Posterior vena cava (tissue), 2 donors: ENCODE measurements at regions not wholly inside any gene's neighbourhood (a gene's known extent, or its start where the extent isn't known, plus 50 kb on each side); places are given as distances from the start of the nearest gene placed in this dataset.
"Not testable (repeated sequence)": the region's sequence is repeated elsewhere in the genome, so short reads cannot be mapped to it uniquely, and the experiment has no call there.

Experiments
- DNase-seq: peaks from one replicate; pipeline ENCODE4 v3.0.0-alpha.2; 2020; ENCODE audit warnings: low spot score
- intact Hi-C, 2 donors: fragments of 100-400 bp; cut with DNase I; formaldehyde crosslinking; loops; one replicate each; pipeline versions ENCODE4 v1.14.1 to v1.14.2; 2022 to 2023
- donor health status: DM: yes; HTN: yes; CAD: no.
- donor health status: DM: yes; HTN: yes; CAD: no.

DNA sequence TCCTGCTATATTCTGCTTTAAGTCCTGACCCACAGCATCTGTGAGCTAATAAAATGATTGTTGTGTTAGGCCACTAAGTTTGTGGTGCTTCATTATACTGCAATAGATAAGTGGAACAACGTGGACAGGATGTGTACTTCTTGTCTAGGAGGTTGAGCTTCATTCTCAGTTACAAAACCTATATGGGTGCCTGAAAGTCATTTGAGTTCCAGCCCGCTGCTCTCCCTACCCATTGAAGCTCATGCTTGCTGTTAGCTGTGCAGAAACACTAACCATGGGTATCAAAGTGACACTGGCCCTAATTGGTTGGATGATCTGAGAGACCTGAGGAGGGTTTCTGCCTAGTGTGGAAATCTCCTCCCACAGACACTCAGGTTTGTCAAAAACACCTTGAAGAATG lies 357.2 kb downstream of the PDCD6IP start:
- intact Hi-C loops: no loop called here
- no peak for DNase-seq

DNA sequence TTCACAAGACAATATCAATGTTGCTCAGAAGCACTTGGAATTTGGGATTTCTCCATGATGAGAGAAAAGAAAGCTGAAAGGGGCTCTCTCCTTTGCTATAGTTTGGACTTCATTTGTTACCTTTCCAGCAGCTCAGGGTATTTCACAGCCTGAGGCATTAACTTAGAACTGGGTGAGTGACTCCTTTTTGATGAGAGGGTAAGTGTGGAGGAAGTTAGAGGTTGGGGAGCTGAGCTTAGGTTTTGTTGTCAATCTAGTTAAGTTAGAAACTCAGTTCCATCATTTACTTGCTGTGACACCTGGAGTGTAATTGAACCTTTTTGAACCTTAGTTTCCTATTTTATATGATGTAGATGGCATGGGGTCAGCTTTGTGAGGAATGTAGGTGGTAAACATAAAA lies 359.1 kb downstream of the PDCD6IP start:
- no peak for DNase-seq
- intact Hi-C loops: no loop called here

DNA sequence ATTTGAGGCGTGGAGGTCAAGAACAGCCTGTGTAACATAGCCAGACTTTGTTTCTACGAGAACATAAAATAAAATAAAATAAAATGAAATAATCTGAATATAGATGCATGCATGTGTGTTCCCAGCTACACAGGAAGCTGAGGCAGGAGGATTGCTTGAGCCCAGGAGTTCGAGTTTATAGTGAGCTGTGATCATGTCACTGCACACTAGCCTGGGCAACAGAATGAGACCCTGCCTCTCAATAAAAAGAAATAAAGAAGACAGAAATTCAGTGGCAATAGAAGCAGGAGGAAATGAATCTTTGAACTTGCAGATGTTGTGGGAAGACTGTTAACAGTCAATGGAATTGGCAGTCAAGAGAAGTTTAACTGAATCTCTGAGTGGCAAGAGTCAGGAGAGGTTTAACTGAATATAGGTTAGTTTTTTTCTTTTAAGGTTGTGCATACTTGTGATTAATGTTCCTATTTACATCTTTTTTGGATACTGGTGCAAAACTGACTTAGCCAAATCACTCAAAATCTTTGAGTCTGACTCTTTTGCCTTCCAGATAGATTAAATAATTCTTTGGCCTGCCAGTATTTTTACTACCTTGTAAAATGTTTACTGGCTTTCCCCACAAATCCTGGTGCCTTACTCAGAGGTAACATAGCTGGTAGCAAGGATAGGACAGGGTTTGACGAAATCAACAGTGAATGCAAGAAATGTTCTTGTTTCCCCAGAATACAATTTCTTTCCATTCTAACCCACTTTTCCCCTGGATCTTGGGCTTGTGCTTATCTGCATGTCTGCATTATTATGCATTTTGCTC lies 361.4 kb downstream of the PDCD6IP start:
- no peak for DNase-seq
- intact Hi-C loops: no loop called here

DNA sequence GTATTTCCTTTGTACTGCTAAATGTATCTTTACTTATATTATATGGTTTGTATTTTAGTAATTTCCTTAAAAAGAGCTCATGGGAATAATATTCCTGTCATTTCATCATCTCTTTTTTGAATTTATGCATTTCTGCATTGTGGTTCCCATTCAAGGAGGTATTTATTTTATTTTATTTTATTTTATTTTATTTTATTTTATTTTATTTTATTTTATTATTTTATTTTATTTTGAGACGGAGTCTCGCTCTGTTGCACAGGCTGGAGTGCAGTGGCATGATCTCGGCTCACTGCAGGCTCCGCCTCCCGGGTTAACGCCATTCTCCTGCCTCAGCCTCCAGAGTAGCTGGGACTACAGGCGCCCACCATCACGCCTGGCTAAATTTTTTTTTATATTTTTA lies 371.2 kb downstream of the PDCD6IP start:
- DNase-seq, intact Hi-C loops: not testable (repeated sequence)

DNA sequence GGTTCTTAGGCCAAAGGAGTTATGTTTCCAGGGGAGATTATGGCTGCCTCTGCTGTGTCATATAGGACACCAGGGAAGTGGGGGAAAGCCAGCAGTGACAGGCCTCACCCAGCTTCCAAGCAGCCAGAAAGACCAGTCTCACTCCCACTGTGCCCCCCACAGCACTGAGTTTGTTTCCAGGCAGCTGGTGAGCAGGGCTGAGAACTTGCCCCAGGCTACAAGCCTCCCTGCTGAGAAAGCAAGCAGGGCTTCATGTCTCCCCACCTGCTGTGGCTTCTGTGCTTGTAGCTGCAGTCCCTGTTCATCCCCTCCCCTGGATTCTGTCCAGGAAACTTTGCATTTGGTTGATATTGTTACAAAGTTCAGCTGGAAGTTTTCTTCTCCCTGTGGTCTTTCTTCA lies 376.3 kb downstream of the PDCD6IP start:
- DNase-seq: no peak
- intact Hi-C loops: no loop called here

DNA sequence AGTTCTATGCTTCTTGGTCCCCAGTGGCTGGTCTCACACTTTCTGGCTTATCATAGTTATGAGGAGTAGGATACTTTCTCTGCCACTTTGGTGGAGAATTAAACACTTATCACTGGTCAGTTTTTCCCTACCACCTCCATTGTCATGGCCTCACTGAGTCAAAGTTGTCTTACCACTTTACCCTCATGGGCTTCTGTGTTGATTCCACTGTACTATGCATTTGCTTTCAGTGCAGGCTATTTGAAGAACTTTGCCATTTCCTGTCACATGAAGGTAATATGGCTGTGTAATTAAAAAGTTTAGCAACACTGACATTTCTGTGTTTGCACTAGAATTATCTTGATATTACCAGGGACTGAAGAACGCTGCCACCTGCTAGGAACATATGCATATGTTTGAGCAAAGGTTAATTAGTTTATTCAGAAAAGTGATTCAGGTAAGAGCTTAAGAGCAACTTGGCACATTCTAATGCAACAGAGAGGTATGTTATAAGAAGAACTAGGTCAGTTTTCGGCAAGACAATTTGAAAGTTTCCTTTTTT lies 377.3 kb downstream of the PDCD6IP start:
- no peak for DNase-seq

DNA sequence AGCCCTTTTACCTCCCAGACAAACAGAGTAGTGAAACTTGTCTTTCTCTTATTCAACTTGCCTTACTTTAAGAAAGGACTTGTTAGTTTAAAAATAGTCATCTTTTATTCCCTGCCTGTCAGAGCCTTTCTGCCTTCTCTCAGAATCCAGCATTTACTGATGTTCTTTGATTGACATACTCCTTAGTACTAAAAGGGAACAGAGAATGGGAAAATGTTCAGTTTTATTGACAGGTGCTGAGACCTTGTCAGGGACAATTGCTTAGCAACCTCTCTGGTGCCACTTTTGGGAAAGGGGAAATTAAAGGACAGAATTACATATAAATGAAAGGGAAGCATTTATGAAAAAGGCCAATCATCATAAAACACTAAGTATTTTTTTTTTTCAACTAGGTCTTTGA lies 378.3 kb downstream of the PDCD6IP start:
- intact Hi-C loops: no loop called here
- DNase-seq: no peak

More for the DNA sequence above, 377.3 kb downstream of the PDCD6IP start:
- intact Hi-C loops: no loop called here

DNA sequence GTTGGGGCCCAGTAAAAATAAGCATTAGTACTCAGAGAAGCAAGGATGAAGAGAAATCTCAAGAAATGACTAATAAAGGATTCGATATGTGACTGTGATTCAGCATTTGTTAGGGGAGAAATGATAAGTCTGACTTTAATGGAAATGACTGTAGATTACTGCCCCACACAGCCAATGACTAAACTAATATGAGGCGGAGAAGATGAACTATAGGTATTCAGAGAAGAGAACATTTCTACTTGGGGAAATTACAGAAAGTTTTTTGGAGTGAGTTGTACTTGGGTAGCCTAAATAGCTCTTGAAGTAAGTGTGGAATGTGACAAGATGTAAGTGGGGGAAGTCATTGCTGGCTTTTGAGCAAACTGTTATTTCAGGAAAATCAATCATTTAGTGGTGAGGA lies 380.0 kb downstream of the PDCD6IP start:
- intact Hi-C loops: no loop called here
- no peak for DNase-seq

DNA sequence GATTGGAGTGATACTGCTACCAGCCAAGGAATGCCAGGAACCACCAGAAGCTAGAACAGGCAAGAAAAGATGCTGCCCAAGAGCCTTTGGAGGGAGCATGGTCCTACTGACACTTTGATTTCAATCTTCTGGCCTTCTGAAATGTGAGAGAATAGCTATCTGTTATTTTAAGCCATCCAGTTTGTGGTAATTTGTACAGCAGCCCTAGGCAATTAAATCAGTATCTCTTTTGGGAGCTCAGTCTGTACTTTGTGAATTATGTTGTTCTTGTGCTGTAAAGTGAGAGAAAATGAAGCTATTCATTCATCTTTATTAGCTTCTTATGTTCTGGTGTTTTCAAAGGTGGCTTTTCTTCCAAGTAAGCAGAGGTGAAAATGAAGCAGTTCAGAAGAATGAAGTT lies 381.3 kb downstream of the PDCD6IP start:
- no peak for DNase-seq
- intact Hi-C loops: no loop called here

DNA sequence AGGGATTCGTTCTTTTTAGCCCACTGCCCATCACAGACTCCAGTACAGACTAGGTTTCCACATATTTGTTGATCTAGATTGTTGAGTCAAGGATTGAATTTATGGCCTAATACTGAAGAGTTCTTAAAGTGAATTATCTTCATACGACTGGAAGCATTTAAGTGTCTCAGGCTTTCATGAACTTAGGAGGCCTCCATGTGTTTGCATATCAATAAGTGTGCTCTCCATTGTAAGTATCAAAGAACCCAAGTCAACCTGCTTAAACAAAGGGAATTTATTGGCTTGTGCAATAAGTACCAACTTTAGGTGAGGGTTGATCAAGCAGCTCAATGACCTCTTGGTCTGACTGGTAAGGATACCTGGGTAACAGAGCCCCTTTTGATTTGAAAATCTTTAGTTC lies 382.1 kb downstream of the PDCD6IP start:
- no peak for DNase-seq

DNA sequence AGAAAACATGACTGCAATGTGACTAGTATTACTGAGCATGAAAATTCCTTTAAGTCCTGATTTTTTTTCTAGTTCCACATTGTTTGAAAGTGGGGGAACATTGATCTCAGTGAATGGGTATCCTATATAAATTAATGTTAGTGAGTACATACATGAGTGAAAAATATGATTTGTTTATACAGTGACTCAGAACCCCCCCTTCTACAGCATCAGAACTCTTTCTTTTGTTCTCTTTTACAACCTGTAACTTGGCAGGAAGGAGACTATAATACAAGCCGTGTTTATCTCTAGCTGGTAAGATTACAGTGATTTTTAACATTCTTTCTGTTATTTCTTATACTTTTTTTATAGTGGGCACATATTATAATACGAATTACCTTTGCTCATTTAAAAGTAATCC lies 384.7 kb downstream of the PDCD6IP start:
- intact Hi-C loops: no loop called here
- DNase-seq: no peak

More for the DNA sequence above, 382.1 kb downstream of the PDCD6IP start:
- intact Hi-C loops: no loop called here

DNA sequence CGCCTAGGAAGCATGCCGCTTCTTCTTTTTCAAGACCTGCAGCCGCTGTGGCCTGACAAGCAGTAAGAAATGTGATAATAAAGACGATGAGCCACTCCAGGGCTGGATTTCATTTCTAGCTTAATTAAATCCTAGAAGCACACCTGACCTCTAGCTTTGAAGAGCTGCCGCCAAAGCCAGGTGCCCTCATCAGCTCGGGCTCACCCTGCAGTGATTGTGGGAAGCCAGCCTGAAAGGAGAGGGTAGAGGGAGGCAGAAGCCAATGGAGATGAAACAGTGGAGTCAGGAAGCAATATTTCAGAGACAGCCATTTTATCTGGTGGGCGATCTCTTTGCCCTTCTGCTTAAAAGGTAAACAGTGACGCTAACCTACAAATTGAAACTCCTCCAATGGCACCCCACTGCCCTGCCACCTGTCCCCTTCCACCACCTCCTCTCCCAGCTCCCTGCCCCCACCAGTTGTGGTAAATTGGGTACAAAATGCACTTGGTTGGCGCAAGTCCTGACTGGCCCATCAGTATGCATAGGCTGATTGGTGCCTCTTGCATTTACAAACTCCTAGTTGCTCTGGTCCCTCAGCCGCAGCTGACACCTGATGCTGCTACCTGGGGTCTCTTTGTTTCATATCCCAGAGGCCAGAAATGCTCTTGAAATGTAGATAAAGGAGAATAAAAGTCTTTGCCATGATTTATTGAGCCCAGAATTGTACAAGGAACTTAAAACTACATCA lies 385.3 kb downstream of the PDCD6IP start:
- no peak for DNase-seq
- intact Hi-C loops: no loop called here

DNA sequence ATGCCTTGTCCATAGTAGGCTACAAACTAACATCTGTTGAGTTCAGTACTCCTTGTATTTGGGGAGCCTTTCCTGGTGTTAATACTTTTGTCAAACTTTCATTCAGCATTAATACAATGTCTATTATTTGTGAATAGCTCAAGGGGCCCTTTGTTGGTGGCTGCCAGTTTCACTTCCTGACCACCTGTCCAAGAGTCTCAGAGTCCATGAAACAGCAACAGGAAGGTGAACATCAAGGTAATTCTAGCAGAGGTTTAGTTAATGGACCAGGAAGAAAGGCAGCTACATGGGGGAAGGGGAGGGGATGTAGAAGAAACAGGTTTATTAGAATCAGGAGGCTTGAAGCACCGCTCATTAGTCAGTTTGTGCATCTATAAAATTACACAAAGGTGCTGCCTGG lies 386.9 kb downstream of the PDCD6IP start:
- intact Hi-C loops: no loop called here
- DNase-seq: no peak

DNA sequence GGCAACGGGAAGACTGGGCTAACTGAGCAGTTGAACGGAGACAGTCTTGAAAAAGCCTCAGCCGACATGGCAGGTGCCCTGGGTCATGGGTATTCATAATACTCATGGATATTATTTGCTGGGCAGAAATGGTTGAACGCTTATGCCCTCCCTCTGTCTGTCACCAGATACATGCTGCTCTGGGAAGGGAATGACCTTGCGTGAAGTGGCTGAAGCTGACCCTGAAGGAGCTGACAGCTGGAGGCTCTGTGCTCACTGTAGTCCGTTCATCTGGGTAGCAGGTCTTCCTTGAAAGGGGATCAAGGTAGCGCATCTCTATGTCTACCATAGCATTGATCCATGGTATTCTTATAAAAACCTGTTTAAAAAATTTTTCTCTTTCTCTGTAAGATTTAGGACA lies 390.7 kb downstream of the PDCD6IP start:
- intact Hi-C loops: no loop called here
- DNase-seq: no peak

DNA sequence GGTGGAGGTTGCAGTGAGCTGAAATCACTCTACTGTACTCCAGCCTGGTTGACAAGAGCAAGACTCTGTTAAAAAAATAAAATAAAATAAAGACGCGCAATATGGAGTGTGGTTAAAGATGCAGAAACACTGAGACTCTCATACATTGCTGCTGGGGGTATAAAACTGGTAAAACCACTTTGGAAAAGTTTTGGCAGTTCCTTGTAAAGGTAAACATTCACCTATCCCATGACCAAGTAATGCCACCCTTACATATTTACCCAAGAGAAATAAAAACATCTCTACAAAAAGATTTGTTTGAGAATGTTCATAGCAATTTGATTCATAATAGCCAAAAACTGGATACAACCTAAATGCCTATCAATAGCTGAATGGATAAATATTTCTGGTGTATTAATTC lies 398.5 kb downstream of the PDCD6IP start:
- intact Hi-C loops: no loop called here
- DNase-seq: no peak

DNA sequence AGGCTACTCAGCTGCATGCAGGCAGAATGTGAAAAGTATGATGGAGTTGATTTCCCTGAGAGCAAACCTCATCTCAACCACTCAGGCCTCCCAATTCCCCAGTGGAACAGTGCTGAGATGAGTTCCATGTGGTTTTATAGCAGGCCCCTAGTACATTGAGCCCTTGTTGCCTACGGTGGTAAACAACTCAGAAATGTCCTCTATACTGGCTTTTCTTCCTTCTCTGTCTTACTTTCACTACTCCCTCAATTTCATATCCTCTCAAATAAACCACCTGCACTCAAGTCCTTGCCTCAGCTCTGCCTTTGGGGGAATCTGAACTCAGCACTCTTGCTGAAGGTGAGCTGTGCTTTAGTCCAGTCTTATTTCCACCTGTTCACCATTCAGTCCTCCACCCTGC lies 399.9 kb downstream of the PDCD6IP start:
- intact Hi-C loops: no loop called here
- no peak for DNase-seq

DNA sequence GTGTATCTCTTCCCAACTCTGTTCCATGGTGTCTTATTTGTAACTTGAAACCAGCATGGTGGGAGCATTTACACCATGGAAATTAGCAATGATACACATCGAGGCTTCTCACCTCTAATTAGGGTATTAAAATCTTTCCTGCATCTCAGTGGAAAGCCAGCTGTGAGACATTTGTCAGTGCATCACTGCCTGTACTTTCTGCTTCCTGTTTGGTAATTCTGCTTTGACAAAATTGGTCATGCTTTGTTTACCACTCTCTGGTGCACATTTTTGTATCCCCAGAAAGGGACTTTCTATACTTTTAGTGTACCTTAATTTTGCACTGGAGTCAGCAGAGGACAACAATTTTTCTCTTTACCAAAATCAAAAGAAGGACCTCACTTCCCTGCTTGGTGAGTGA lies 402.1 kb downstream of the PDCD6IP start:
- intact Hi-C loops: no loop called here
- DNase-seq: no peak

DNA sequence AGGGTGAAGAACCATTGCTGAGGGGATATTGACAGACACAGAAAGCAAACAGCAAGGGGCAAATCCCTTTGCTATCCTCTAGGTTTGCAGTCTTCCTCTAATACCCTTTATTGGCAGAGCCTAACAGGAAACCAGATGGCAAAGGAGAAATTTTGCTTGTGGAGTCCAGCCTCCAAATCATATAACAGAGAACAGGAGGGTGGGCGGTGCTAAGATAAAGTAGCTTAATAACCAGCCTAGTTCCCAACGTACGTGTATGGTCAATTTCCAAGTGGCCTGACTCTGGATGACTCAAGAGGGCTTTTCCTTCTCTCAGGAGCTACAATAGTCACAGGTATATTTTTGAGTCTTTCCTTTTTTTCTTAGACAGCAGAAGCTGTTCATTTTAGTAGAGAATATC lies 404.5 kb downstream of the PDCD6IP start:
- DNase-seq: no peak

DNA sequence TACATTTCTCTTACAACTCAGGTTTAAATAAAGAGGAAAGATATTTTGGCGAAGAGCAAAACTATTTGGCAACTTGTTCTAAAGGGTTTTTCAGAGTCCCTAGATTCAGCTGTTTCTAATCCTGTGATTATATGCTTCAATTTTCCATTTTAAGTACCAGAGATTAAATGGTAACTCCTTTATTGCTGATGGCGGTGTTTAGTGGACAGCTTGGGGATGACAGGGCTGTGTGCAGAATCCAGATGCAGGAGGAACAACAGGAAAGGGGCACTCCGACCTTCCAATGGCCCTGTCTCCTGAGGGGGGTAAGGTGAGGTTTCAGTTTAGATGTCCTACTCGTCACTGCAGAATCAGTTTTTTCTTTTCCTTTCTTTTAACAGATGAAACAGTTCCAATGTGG lies 405.0 kb downstream of the PDCD6IP start:
- DNase-seq: no peak
- intact Hi-C loops: no loop called here

More for the DNA sequence above, 404.5 kb downstream of the PDCD6IP start:
- intact Hi-C loops: no loop called here

DNA sequence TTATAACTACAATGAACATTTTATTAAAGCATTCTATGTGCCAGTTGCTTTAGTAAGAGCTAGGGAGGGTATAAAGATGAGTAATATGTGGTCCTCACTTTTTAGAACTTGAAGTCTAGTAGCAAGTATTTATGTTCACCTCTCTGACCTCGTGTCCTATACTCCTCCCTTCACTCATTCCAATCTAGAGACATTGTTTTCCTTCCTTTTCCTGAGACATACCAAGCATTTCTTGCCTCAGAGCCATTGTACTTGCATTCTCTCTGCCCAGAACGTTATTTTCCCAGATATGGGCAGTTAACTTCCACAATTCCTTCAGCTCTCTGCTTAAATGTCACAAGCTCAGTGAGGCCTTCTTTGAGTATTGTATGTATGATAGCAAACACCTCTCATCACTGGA lies 408.6 kb downstream of the PDCD6IP start:
- intact Hi-C loops: no loop called here
- DNase-seq: no peak

DNA sequence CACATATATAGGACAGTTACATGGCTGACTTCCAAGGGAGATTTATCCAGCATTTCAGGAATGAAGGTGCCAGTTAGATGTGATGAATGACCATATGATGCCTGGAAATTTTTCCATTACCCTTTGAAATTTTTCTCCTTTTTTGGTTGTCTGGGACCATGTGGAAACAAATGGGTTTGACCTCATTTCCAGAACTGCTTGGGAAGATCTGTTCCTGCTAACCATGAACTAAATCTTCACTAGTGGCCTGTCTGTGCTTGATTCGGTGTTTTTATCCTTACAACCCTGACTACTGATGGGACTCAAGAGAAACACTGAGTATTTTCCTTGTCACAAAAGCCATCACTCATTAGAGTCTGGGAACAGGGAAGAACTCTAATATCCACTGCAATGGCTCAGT lies 409.4 kb downstream of the PDCD6IP start:
- intact Hi-C loops: no loop called here
- DNase-seq: no peak
